IPS DF 19.7 (cell line): ENCODE measurements at regions not wholly inside any gene's neighbourhood (a gene's known extent, or its start where the extent isn't known, plus 50 kb on each side); places are given as distances from the start of the nearest gene placed in this dataset.

ENCODE experiments used
- DNase-seq: peaks from one replicate; pipeline ENCODE4 v3.0.0-alpha.2; 2013; ENCODE audit warnings: low read depth, low spot score

GRCh38 chr9:79900754-79901153 lies 329.0 kb downstream of the TLE4 start:
- DNase-seq = no peak

GRCh38 chr9:79896390-79896980 lies 324.7 kb downstream of the TLE4 start:
- DNase-seq = no peak

- DNase-seq = no peak
These were observed 323.5 kb downstream of the TLE4 start for GRCh38 chr9:79895232-79895631.

- DNase-seq = no peak
These were observed 317.6 kb downstream of the TLE4 start for GRCh38 chr9:79889369-79889768.

DNA sequence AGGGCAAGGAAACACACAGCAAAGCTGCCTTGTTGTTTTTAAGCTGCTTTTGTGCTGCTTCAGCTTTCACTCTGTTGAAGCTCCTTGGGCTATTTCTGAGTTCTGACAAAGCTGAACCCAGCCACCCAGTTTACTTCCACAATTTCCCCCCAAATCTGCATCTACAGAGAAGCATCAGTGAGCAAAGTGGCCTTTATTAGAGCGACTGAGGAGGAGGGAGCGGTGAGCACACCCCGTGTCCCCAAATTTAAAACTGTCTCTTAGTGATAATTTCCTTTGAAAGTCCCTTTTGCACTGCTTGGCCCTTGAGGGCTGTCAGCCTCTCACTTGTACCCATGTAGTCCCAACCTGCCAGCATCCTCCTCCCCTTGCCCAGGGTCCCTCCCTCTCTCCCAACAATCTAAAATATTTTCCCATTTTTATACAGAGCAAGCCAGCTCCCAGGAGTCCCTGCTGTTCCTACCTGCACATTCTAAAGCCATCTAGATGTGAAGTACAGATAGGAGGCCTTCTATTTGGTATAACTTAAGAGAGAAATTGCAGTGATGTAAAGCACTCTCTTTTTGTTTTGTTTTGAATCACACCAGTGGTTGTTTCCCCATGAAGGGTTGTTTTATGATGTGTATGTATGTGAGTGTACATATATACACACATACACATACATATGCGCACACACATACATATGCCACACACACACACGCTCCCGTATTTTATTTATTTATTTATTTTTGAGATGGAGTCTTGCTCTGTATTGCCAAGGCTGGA lies 313.5 kb downstream of the TLE4 start:
- no peak for DNase-seq

GRCh38 chr9:79884546-79884945 lies 312.8 kb downstream of the TLE4 start:
- DNase-seq = no peak

GRCh38 chr9:79883073-79883645 lies 311.4 kb downstream of the TLE4 start:
- DNase-seq = no peak

DNA sequence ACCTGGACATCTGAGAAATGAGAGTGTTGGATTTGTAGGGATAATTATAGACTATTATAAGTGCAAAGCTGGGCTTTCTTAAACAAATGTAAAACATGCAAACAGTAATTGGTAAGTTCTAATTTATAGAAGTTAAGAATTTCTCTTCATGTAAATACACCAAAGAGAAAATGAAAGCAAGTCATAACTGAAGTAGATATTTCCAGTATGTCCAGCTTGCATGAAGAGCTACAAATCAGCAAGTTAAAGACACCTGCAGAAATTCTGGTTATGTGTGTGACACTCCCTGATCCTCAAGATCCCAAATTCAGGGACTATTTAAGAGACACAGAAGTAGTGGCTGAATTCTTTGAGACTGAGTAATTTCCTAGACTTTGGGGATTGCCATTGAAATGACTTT lies 308.9 kb downstream of the TLE4 start:
- DNase-seq = no peak

DNA sequence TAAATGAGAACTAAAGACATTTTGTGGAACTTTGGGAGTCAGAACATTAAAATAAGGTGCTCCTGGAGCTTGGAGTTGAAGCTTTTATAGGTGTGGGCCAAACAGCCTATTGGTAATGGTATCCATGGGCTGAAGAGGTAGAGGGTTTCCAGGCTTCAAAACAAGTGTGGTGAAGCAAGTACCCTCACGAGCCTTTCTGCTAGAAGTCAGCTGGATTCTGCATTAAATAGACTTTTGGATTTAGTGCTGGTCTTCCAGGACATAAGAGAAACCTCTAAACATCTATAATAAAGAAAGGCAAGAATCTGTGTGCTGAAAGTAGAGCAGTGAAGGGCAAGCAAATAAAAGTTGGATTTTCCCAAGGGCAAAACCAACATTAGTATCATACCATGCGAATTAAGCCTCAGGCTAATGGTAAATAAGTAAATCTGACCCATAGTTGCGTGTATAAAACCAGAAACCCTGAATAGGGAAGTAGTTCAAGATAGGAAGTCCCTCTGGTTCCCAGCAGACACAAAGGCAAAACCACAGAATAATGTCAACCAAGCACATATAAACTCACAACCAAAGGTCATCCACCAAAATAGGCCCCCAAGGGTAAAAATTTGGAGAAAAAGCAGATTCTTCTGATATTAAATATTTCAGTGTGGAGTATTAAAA lies 306.3 kb downstream of the TLE4 start:
- no peak for DNase-seq

- no peak for DNase-seq
These were observed 296.9 kb downstream of the TLE4 start for GRCh38 chr9:79868567-79869189.

GRCh38 chr9:79862921-79863890 lies 291.4 kb downstream of the TLE4 start:
- no peak for DNase-seq

DNA sequence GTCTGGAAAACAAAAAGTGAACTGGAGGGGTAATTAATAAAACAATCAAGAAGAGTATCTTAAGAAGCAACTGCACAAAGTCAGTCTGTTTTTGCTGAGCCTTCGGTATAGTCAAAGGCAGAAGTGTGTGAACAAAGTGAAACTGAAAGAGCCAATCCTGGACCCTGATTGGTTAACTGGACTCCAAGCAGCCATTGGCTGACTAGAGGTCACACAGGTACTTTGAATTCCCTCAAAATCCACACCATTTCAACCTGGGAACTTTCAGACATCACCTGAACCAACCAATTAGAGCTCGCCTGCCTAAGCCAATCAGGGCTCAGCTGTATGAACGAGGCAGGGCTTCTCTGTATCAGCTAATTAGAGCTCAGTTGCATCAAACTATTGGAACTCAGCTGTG lies 286.7 kb downstream of the TLE4 start:
- DNase-seq = peak; percentile 17

- DNase-seq = no peak
These were observed 285.4 kb downstream of the TLE4 start for GRCh38 chr9:79857188-79857587.

DNA sequence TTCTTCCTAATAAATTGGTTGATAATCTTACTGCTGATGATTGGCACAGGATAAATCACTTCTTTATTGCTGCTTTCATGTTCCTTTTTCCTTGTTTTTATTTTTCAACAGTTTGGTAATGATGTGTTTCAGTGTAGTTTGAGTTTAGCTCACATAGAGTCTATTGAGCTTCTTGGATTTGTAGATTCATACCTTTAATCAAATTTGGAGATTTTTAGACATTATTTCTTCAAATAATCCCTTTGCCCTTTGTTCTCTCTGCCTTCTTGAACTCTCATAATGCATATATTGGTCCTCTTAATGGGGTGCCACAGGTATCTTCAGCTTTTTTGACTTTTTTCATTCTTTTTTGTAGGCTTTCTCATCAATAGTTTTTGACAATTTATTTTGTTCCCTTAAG lies 275.3 kb downstream of the TLE4 start:
- DNase-seq = no peak

GRCh38 chr9:79829566-79830302 lies 258.0 kb downstream of the TLE4 start:
- DNase-seq = no peak

GRCh38 chr9:79824265-79824664 lies 252.5 kb downstream of the TLE4 start:
- DNase-seq = no peak

GRCh38 chr9:79817438-79818004 lies 245.8 kb downstream of the TLE4 start:
- no peak for DNase-seq

GRCh38 chr9:79813258-79813638 lies 241.5 kb downstream of the TLE4 start:
- no peak for DNase-seq

DNA sequence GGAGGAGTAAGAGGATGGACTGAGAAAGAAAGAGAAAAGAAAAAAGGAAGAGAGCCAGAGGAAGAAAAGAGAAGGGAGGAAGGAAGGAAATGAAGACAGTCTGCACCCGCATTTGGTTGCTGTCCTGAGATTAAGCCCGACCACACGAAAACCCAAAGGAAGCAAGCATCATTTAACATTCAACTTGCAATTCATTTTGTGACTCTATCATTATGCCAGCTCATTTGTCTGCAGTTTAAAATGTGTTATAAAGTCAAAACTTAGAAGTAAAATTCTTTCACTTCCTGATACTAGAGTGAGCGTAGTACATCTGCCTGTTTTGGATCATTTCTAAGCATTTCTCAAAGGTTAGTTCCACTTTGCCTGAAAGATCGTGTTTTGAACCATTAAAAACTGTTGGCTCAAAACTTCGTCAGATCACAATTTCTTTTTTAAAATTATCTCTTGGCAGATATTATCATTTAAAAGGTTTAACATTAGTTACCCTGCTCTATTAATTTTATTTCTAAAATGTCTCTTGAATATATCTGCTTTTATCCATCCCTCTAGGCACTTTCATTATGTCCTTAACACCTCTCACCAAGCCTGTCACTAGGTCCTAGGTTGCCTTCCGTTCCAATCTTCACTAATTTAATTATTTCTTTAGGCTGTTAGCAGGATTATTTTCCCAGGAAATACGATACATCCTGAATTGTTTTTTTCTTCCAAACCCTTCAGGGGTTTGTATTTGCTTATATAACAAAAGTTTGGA lies 240.9 kb downstream of the TLE4 start:
- no peak for DNase-seq
